Natural killer cell (primary cell): ENCODE measurements at regions not wholly inside any gene's neighbourhood (a gene's known extent, or its start where the extent isn't known, plus 50 kb on each side); places are given as distances from the start of the nearest gene placed in this dataset.

Experiments used
- ATAC-seq, 3 donors: fragments of 150-1000 bp in 2 of 3; fragments of 200-7000 bp in 1 of 3; cut with Tn5 transposase; 1 replicate in 1 of 3; 2 replicates in 2 of 3; pipeline ENCODE4 v1.10.0; 2021; ENCODE audit warnings: mild to moderate bottlenecking in 2 of 3, moderate library complexity in 2 of 3
- DNase-seq, 2 donors: peaks; one replicate each; pipeline versions ENCODE4 v3.0.0 to v3.0.0-alpha.2; 2013 to 2021; ENCODE audit warnings: mixed read lengths in 1 of 2
- H3K27ac ChIP-seq: one replicate; pipeline ENCODE4 v1.5.1; 2013; ENCODE audit warnings: mild to moderate bottlenecking, low read length
- H3K27me3 ChIP-seq: one replicate; pipeline ENCODE4 v1.6.1; 2013; ENCODE audit warnings: low read length; ENCODE audit not compliant: control insufficient read depth, insufficient read depth
- H3K36me3 ChIP-seq: one replicate; pipeline ENCODE4 v1.6.1; 2013; ENCODE audit warnings: low read length; ENCODE audit not compliant: control insufficient read depth, insufficient read depth
- H3K4me1 ChIP-seq: one replicate; pipeline ENCODE4 v1.6.1; 2013; ENCODE audit warnings: low read length; ENCODE audit not compliant: control insufficient read depth, insufficient read depth
- H3K4me3 ChIP-seq: one replicate; pipeline ENCODE4 v1.5.1; 2013; ENCODE audit warnings: low read length
- H3K9me3 ChIP-seq: one replicate; pipeline ENCODE4 v1.6.1; 2013; ENCODE audit warnings: low read length; ENCODE audit not compliant: control insufficient read depth, insufficient read depth
- H3K27ac Mint-ChIP-seq, 2 donors: one replicate each; pipeline ENCODE4 v1.8.0; 2022; ENCODE audit warnings: mild to moderate bottlenecking in 2 of 2, mixed read lengths in 2 of 2, moderate library complexity in 1 of 2
- H3K27me3 Mint-ChIP-seq, 2 donors: one replicate each; pipeline ENCODE4 v1.8.0; 2022; ENCODE audit warnings: low read depth in 2 of 2, mixed read lengths in 2 of 2
- H3K36me3 Mint-ChIP-seq: one replicate; pipeline ENCODE4 v1.8.0; 2022; ENCODE audit warnings: mixed read lengths
- H3K4me1 Mint-ChIP-seq, 2 donors: one replicate each; pipeline ENCODE4 v1.8.0; 2022; ENCODE audit warnings: mixed read lengths in 2 of 2
- H3K4me3 Mint-ChIP-seq: one replicate; pipeline ENCODE4 v1.8.0; 2022; ENCODE audit warnings: mild to moderate bottlenecking, moderate library complexity, mixed read lengths
- H3K9me3 Mint-ChIP-seq, 2 donors: one replicate each; pipeline ENCODE4 v1.8.0; 2022; ENCODE audit warnings: mixed read lengths in 2 of 2
- CTCF ChIP-seq: fragments of 200-600 bp; IDR thresholded peaks from one replicate; pipeline ENCODE4 v1.8.0; 2022; ENCODE audit warnings: antibody characterized with exemption
- WGBS: methylation state at CpG from one replicate; pipeline ENCODE4 v1.1.7; 2013; ENCODE audit warnings: missing lambda C conversion rate; ENCODE audit not compliant: insufficient coverage; 5-methylcytosine and 5-hydroxymethylcytosine counted together
- intact Hi-C: fragments of 100-400 bp; cut with micrococcal nuclease; formaldehyde crosslinking; loops from one replicate; pipeline ENCODE4 v1.14.2; 2022

GRCh38 chr2:225824748-225825449 is 425.4 kb downstream of the NYAP2 start:
- no peak overlapping the region for H3K4me3 ChIP-seq
- intact Hi-C loops, result no loop called here
- peaks cover 5% of the 10 kb centered on the region for H3K36me3 Mint-ChIP-seq
- H3K4me3 Mint-ChIP-seq, result no peak overlapping the region
- H3K9me3 Mint-ChIP-seq, result peaks cover 9 to 10% of the 10 kb centered on the region in 2 donors
- H3K4me1 ChIP-seq, result no peaks in the 10 kb centered on the region
- ATAC-seq, result no peak
- H3K27ac ChIP-seq, result no peak overlapping the region
- DNase-seq, result no peak
- no peaks in the 10 kb centered on the region for H3K36me3 ChIP-seq
- no peaks in the 10 kb centered on the region for H3K27me3 ChIP-seq
- TF ChIP-seq CTCF, result no peak
- WGBS, result 89% methylated on average over 11 of the region's 11 CpGs
- peaks cover 11% of the 10 kb centered on the region for H3K9me3 ChIP-seq
- H3K27me3 Mint-ChIP-seq, result no peaks in the 10 kb centered on the region
- H3K4me1 Mint-ChIP-seq, result no peaks in the 10 kb centered on the region
- H3K27ac Mint-ChIP-seq, result no peak overlapping the region

DNA sequence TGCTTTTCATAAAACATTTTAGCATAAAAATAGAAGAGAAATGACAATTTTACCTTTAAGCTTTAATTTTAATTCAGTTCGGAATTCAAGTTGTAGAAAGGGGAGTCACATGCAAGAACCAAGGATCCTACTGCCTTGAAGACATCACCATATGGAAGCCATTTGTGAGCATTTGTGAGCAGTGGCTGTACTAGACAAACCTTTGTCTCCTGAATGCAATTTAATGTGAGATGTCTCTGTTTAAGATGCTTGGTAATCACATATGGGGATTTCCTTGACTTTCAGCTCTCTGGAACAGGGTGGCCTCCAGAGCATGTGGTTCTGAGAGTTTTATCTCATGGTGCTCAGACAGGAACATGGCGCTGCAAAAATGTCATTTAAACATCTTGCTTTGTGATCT is 421.8 kb downstream of the NYAP2 start:
- WGBS, result 81% methylated on average over 2 of the region's 2 CpGs
- Mint-ChIP-seq H3K27ac (no peak overlapping the region), H3K4me3 (no peak overlapping the region), H3K9me3 (peaks cover 2 to 4% of the 10 kb centered on the region in 2 donors), H3K27me3 (no peaks in the 10 kb centered on the region), H3K4me1 (no peaks in the 10 kb centered on the region), H3K36me3 (peaks cover 5% of the 10 kb centered on the region)
- no peak overlapping the region for H3K4me3 ChIP-seq
- no peaks in the 10 kb centered on the region for H3K27me3 ChIP-seq
- no peaks in the 10 kb centered on the region for H3K36me3 ChIP-seq
- no peaks in the 10 kb centered on the region for H3K4me1 ChIP-seq
- intact Hi-C loops, result no loop called here
- peaks cover 11% of the 10 kb centered on the region for H3K9me3 ChIP-seq
- DNase-seq (no peak), ATAC-seq (no peak)
- H3K27ac ChIP-seq, result no peak overlapping the region
- TF ChIP-seq CTCF, result no peak

DNA sequence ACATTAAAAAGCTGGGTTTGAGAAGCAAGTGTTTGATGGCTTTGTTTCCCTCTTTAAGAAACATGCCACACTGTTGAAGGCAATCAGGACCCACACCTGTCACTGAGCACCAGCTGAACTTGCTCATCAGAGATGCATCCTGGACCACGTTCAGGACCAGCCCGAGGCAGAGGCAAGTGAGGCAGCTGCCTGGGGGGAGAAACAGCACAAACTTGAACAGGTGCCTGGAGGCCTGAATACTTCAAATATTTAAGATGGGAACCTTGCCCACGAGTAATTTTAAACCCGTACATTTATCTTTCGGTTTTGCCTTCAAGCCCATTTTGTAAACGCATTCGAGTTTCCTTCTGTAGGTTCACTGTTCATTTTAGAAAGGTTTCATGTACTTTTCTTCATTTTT is 421.3 kb downstream of the NYAP2 start:
- no peak for ATAC-seq
- WGBS, result 85% methylated on average over 7 of the region's 7 CpGs
- Histone ChIP-seq H3K4me3 (no peak overlapping the region), H3K27me3 (no peaks in the 10 kb centered on the region), H3K9me3 (peaks cover 11% of the 10 kb centered on the region), H3K27ac (no peak overlapping the region), H3K36me3 (no peaks in the 10 kb centered on the region), H3K4me1 (no peaks in the 10 kb centered on the region)
- H3K4me3 Mint-ChIP-seq, result no peak overlapping the region
- intact Hi-C loops, result no loop called here
- no peaks in the 10 kb centered on the region for H3K27me3 Mint-ChIP-seq
- peaks cover 2 to 4% of the 10 kb centered on the region in 2 donors for H3K9me3 Mint-ChIP-seq
- H3K4me1 Mint-ChIP-seq, result no peaks in the 10 kb centered on the region
- H3K36me3 Mint-ChIP-seq, result peaks cover 5% of the 10 kb centered on the region
- no peak for TF ChIP-seq CTCF
- no peak overlapping the region for H3K27ac Mint-ChIP-seq
- no peak for DNase-seq

GRCh38 chr2:225814554-225814953 is 415.0 kb downstream of the NYAP2 start:
- Histone ChIP-seq H3K36me3 (no peaks in the 10 kb centered on the region), H3K9me3 (no peaks in the 10 kb centered on the region), H3K27me3 (no peaks in the 10 kb centered on the region), H3K27ac (no peak overlapping the region), H3K4me3 (no peak overlapping the region), H3K4me1 (no peaks in the 10 kb centered on the region)
- Mint-ChIP-seq H3K4me1 (no peaks in the 10 kb centered on the region), H3K27me3 (no peaks in the 10 kb centered on the region), H3K27ac (no peak overlapping the region), H3K36me3 (no peaks in the 10 kb centered on the region), H3K4me3 (no peak overlapping the region), H3K9me3 (peaks cover 3 to 7% of the 10 kb centered on the region in 2 donors)
- DNase-seq (no peak), ATAC-seq (no peak)
- no peak for TF ChIP-seq CTCF
- intact Hi-C loops, result no loop called here
